Coronary artery (tissue), 2 donors: ENCODE measurements at regions not wholly inside any gene's neighbourhood (a gene's known extent, or its start where the extent isn't known, plus 50 kb on each side); places are given as distances from the start of the nearest gene placed in this dataset.

Experiments used
- DNase-seq: peaks from one replicate; pipeline ENCODE4 v3.0.0-alpha.2; 2017; ENCODE audit warnings: low spot score
- H3K27ac ChIP-seq, 2 donors: fragments of 200-600 bp; sonication (generic); one replicate each; pipeline ENCODE4 v1.5.1; 2016 to 2019
- H3K4me3 ChIP-seq: fragments of 200-600 bp; sonication (generic); 2 replicates; pipeline ENCODE4 v1.5.1; 2016; ENCODE audit warnings: mild to moderate bottlenecking, moderate library complexity
- TF ChIP-seq, protein P1 (sequence below): fragments of 200-600 bp; sonication (generic); IDR thresholded peaks from one replicate; pipeline ENCODE4 v1.5.1; 2019; ENCODE audit warnings: antibody characterized with exemption

DNA sequence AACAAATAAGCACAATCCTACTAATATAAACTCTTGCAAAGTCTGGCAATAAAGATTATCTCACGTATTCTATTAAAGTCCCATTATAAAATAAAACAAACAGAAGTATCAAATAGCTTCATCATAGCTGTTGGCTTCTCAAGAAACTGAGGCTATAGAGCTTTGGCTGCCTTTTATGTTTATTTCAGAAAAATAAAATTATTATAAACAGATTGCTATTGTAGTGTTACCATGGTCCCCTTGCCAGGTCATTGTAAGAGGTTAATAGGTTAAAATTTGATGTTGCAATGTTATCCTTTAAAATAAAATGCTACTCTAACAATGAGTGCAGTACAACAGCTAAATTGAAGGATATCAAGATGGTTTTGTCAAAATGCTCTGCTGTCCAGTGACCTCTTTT lies 828.8 kb upstream of the SOX9 start:
- TF ChIP-seq, protein P1, sequence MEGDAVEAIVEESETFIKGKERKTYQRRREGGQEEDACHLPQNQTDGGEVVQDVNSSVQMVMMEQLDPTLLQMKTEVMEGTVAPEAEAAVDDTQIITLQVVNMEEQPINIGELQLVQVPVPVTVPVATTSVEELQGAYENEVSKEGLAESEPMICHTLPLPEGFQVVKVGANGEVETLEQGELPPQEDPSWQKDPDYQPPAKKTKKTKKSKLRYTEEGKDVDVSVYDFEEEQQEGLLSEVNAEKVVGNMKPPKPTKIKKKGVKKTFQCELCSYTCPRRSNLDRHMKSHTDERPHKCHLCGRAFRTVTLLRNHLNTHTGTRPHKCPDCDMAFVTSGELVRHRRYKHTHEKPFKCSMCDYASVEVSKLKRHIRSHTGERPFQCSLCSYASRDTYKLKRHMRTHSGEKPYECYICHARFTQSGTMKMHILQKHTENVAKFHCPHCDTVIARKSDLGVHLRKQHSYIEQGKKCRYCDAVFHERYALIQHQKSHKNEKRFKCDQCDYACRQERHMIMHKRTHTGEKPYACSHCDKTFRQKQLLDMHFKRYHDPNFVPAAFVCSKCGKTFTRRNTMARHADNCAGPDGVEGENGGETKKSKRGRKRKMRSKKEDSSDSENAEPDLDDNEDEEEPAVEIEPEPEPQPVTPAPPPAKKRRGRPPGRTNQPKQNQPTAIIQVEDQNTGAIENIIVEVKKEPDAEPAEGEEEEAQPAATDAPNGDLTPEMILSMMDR: no peak
- Histone ChIP-seq H3K27ac (no peak overlapping the region), H3K4me3 (no peak overlapping the region)
- no peak for DNase-seq

GRCh38 chr17:71296005-71296404 lies 824.8 kb upstream of the SOX9 start:
- DNase-seq: no peak
- TF ChIP-seq, protein P1: no peak
- no peak overlapping the region for H3K27ac ChIP-seq
- H3K4me3 ChIP-seq: no peak overlapping the region

DNA sequence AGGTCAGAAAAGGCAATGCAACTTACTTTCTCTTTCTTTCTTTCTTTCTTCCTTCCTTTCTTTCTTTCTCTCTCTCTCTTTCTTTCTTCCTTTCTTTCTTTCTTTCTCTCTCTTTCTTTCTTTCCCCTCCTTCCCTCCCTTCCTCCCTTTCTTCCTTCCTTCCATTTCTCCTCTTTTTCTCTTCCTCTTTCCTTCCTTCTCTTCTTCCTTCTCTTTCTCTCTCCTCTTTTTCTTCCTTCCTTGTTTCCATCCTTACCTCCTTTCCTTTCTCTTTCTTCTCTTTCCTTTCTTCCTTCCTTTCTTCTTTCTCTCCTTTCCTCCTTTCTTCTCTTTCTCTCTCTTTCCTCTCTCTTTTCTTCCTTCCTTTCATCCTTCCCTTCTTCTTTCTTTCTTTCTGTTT lies 819.8 kb upstream of the SOX9 start:
- TF ChIP-seq, protein P1: no peak

DNA sequence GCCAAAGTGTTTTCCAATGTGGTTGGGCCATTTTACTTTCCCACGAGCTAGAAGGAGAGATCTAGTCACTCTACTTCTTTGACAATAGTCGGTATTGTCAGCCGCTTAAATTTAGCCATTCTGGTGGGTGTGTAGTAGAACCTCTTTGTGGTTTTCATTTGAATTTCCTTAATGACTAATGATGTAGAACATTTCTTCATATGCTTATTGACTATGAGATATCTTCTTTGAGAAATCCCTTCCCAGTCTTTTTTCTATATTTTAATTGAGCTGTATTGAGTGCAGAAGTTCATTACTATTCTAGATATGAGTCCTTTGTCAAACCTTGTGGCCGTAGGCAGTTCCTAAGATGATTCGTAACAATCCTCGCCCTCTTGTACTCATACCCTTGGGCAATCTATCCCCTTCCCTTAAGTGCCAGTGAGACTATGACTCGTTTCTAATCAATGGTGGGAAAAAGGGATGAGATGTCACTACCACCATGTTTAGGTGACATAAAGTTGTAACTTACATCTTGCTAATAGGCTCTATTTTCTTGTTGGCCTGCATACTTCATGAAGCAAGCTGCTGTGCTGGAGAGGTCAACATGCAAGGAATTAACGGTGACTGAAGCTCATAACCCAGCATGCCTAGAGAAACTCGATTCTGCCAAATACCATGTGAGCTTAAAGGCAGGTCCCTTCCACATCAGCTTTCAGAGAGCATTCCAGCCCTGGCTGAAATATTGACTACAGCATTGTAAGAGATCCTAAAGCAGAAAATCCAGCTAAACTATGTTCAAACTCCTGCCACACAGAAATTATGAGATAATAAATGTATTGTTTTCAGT lies 817.9 kb upstream of the SOX9 start:
- H3K4me3 ChIP-seq: no peak overlapping the region
- no peak overlapping the region for H3K27ac ChIP-seq
- no peak for DNase-seq
- TF ChIP-seq, protein P1: no peak

More for the DNA sequence above, 819.8 kb upstream of the SOX9 start:
- Histone ChIP-seq H3K27ac (no peak overlapping the region), H3K4me3 (no peak overlapping the region)
- DNase-seq: no peak

DNA sequence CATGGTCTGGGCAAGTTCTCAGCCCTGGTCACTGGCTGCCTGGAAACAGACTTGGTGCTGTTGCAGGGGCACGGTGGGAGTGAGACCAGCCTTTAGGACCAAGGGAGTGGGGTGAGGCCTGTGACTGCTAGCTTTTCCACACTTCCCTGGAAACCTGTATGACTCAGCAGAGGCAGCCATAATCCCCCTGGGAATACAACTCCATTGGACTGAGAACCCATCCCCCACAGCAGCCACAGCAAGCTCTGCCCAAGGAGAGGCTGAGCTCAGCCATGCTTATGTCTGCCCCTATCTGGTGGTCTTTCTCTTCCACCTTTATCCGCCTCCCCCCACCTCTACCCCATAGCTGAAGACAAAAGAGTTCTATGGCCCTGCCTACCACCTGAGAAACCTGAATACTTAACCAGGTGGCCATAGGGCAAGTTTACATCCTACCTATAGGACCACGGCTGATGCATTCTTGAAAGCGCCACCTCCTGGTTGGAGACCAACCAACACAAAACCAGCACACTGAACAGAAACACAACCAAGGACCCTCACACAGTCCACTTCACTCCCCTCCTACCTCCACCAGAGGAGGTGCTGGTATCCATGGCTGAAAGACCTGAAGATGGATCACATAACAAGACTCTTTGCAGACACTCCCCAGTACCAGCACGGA lies 816.2 kb upstream of the SOX9 start:
- DNase-seq: no peak
- TF ChIP-seq, protein P1: no peak
- Histone ChIP-seq H3K27ac (no peak overlapping the region), H3K4me3 (no peak overlapping the region)

DNA sequence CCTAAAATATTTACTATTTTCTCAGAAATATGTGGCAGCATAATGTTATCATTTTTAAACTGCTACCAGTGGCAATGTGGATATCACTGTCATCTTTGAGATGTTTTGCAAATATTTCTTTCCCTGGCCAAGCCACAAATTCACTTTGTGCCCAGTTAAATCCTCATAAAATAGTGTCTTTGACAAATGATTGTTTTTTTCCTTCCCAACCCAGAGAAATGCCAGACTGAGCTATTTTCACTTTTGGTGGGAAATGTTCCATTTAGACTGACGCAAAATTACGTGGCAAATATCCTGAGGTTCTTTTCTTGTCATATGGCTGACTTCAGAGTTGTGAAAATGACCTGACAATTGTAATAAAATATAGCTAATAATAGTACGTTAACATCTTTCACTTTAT lies 807.0 kb upstream of the SOX9 start:
- H3K4me3 ChIP-seq: no peak overlapping the region
- TF ChIP-seq, protein P1: no peak
- H3K27ac ChIP-seq: no peak overlapping the region
- DNase-seq: no peak

GRCh38 chr17:71315568-71315967 lies 805.3 kb upstream of the SOX9 start:
- H3K4me3 ChIP-seq: no peak overlapping the region
- TF ChIP-seq, protein P1: no peak
- no peak overlapping the region for H3K27ac ChIP-seq
- DNase-seq: no peak
